ENCODE measurements at regions not wholly inside any gene's neighbourhood (a gene's known extent, or its start where the extent isn't known, plus 50 kb on each side); places are given as distances from the start of the nearest gene placed in this dataset.
"Not testable (repeated sequence)": the region's sequence is repeated elsewhere in the genome, so short reads cannot be mapped to it uniquely, and the experiment has no call there.

GRCh38 chr13:88281841-88282240 lies 610.7 kb downstream of the SLITRK5 start:
- no peak overlapping the region for H3K27ac Mint-ChIP-seq (ENCODE audit: unreplicated experiment)
- no peaks in the 10 kb centered on the region for H3K9me3 Mint-ChIP-seq (ENCODE audit: unreplicated experiment)
- TF ChIP-seq CTCF (IDR thresholded peaks at IDR 0.05; ENCODE audit: unreplicated experiment), result no peak
- no peaks in the 10 kb centered on the region for H3K36me3 Mint-ChIP-seq (ENCODE audit: low read depth, unreplicated experiment)
- DNase-seq (ENCODE audit: low spot score), result no peak
- H3K4me3 Mint-ChIP-seq (ENCODE audit: unreplicated experiment), result no peak overlapping the region
- H3K4me1 Mint-ChIP-seq (ENCODE audit: unreplicated experiment), result no peaks in the 10 kb centered on the region
- H3K27me3 Mint-ChIP-seq (ENCODE audit: unreplicated experiment), result no peaks in the 10 kb centered on the region

- H3K27ac Mint-ChIP-seq (ENCODE audit: unreplicated experiment), result no peak overlapping the region
- DNase-seq (ENCODE audit: low spot score), result no peak
- no peak for TF ChIP-seq CTCF (IDR thresholded peaks at IDR 0.05; ENCODE audit: unreplicated experiment)
- no peak overlapping the region for H3K4me3 Mint-ChIP-seq (ENCODE audit: unreplicated experiment)
- H3K36me3 Mint-ChIP-seq (ENCODE audit: low read depth, unreplicated experiment), result no peaks in the 10 kb centered on the region
- no peaks in the 10 kb centered on the region for H3K4me1 Mint-ChIP-seq (ENCODE audit: unreplicated experiment)
- no peaks in the 10 kb centered on the region for H3K9me3 Mint-ChIP-seq (ENCODE audit: unreplicated experiment)
- H3K27me3 Mint-ChIP-seq (ENCODE audit: unreplicated experiment), result no peaks in the 10 kb centered on the region
Observed at GRCh38 chr13:88285329-88285728, 614.2 kb downstream of the SLITRK5 start.

- no peaks in the 10 kb centered on the region for H3K4me1 Mint-ChIP-seq (ENCODE audit: unreplicated experiment)
- peaks cover 2% of the 10 kb centered on the region for H3K27me3 Mint-ChIP-seq (ENCODE audit: unreplicated experiment)
- H3K4me3 Mint-ChIP-seq (ENCODE audit: unreplicated experiment), result no peak overlapping the region
- no peak for TF ChIP-seq CTCF (IDR thresholded peaks at IDR 0.05; ENCODE audit: unreplicated experiment)
- H3K9me3 Mint-ChIP-seq (ENCODE audit: unreplicated experiment), result no peaks in the 10 kb centered on the region
- H3K36me3 Mint-ChIP-seq (ENCODE audit: low read depth, unreplicated experiment), result no peaks in the 10 kb centered on the region
- H3K27ac Mint-ChIP-seq (ENCODE audit: unreplicated experiment), result no peak overlapping the region
- DNase-seq (ENCODE audit: low spot score), result no peak
Observed at GRCh38 chr13:88288326-88288725, 617.2 kb downstream of the SLITRK5 start.

GRCh38 chr13:88291731-88292130 lies 620.6 kb downstream of the SLITRK5 start:
- not testable (repeated sequence) for DNase-seq (ENCODE audit: low spot score); H3K4me1 Mint-ChIP-seq (ENCODE audit: unreplicated experiment); H3K4me3 Mint-ChIP-seq (ENCODE audit: unreplicated experiment); H3K9me3 Mint-ChIP-seq (ENCODE audit: unreplicated experiment); H3K36me3 Mint-ChIP-seq (ENCODE audit: low read depth, unreplicated experiment); H3K27ac Mint-ChIP-seq (ENCODE audit: unreplicated experiment); H3K27me3 Mint-ChIP-seq (ENCODE audit: unreplicated experiment)

GRCh38 chr13:88294368-88294767 lies 623.2 kb downstream of the SLITRK5 start:
- Mint-ChIP-seq H3K4me3 (ENCODE audit: unreplicated experiment) (no peak overlapping the region), H3K27me3 (ENCODE audit: unreplicated experiment) (peaks cover 2% of the 10 kb centered on the region), H3K36me3 (ENCODE audit: low read depth, unreplicated experiment) (no peaks in the 10 kb centered on the region), H3K27ac (ENCODE audit: unreplicated experiment) (no peak overlapping the region), H3K9me3 (ENCODE audit: unreplicated experiment) (no peaks in the 10 kb centered on the region), H3K4me1 (ENCODE audit: unreplicated experiment) (no peaks in the 10 kb centered on the region)
- DNase-seq (ENCODE audit: low spot score), result no peak
- TF ChIP-seq CTCF (IDR thresholded peaks at IDR 0.05; ENCODE audit: unreplicated experiment), result no peak

- Mint-ChIP-seq H3K36me3 (ENCODE audit: low read depth, unreplicated experiment) (no peaks in the 10 kb centered on the region), H3K4me3 (ENCODE audit: unreplicated experiment) (no peak overlapping the region), H3K27me3 (ENCODE audit: unreplicated experiment) (no peaks in the 10 kb centered on the region), H3K4me1 (ENCODE audit: unreplicated experiment) (no peaks in the 10 kb centered on the region), H3K9me3 (ENCODE audit: unreplicated experiment) (peaks cover 7% of the 10 kb centered on the region), H3K27ac (ENCODE audit: unreplicated experiment) (no peak overlapping the region)
- no peak for DNase-seq (ENCODE audit: low spot score)
- TF ChIP-seq CTCF (IDR thresholded peaks at IDR 0.05; ENCODE audit: unreplicated experiment), result no peak
Observed at GRCh38 chr13:88303157-88303556, 632.0 kb downstream of the SLITRK5 start.
